ENCODE measurements at regions not wholly inside any gene's neighbourhood (a gene's known extent, or its start where the extent isn't known, plus 50 kb on each side); places are given as distances from the start of the nearest gene placed in this dataset.

GRCh38 chr1:80825067-80825466 is 975.7 kb upstream of the ADGRL2 start:
- TF ChIP-seq RAD21 (IDR thresholded peaks at IDR 0.05; ENCODE audit: low read depth): no peak
- TF ChIP-seq, protein P1, sequence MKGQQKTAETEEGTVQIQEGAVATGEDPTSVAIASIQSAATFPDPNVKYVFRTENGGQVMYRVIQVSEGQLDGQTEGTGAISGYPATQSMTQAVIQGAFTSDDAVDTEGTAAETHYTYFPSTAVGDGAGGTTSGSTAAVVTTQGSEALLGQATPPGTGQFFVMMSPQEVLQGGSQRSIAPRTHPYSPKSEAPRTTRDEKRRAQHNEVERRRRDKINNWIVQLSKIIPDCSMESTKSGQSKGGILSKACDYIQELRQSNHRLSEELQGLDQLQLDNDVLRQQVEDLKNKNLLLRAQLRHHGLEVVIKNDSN (IDR thresholded peaks at IDR 0.05): no peak
- no peak for TF ChIP-seq TAF1 (IDR thresholded peaks at IDR 0.05; ENCODE audit: low read depth)
- TF ChIP-seq CREB1 (IDR thresholded peaks at IDR 0.05; ENCODE audit: low read depth): no peak
- no peak for TF ChIP-seq MAX (IDR thresholded peaks at IDR 0.05)
- TF ChIP-seq CEBPB (IDR thresholded peaks at IDR 0.05): no peak
- TF ChIP-seq TEAD4 (IDR thresholded peaks at IDR 0.05): no peak

DNA sequence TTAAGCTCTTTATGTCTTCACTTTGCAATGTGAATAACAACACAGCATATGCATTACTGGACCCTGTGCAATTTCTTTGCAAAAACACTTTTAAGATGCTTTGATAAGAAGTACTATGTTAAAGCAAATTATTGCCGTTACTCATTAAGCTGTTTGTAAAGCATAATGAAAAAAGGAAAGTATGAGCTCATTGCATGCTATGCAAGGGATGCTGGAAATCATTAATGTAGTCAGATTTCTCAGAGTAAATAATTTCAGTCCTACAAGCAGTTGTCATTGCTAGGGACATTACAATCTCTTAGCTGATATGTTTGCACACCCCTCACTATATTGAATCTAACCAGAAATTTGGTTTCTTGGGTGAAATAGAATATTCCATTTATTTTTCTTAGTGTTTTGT is 982.5 kb upstream of the ADGRL2 start:
- TF ChIP-seq YY1 (IDR thresholded peaks at IDR 0.05; ENCODE audit: low read depth) (no peak), EP300 (IDR thresholded peaks at IDR 0.05; ENCODE audit: borderline replicate concordance) (no peak), MAX (IDR thresholded peaks at IDR 0.05) (no peak), RAD21 (IDR thresholded peaks at IDR 0.05; ENCODE audit: low read depth) (no peak), TEAD4 (IDR thresholded peaks at IDR 0.05) (no peak), FOXM1 (IDR thresholded peaks at IDR 0.05; ENCODE audit: borderline replicate concordance, low read depth) (no peak), TAF1 (IDR thresholded peaks at IDR 0.05; ENCODE audit: low read depth) (no peak), EGR1 (IDR thresholded peaks at IDR 0.05) (no peak), ZBTB7A (IDR thresholded peaks at IDR 0.05; ENCODE audit: low read depth) (no peak), CREB1 (IDR thresholded peaks at IDR 0.05; ENCODE audit: low read depth) (no peak), NFIC (IDR thresholded peaks at IDR 0.05) (no peak), TCF12 (IDR thresholded peaks at IDR 0.05; ENCODE audit: low read depth) (no peak), CEBPB (IDR thresholded peaks at IDR 0.05) (no peak)
- TF ChIP-seq, protein P1 (IDR thresholded peaks at IDR 0.05): no peak
- TF ChIP-seq, protein P2, sequence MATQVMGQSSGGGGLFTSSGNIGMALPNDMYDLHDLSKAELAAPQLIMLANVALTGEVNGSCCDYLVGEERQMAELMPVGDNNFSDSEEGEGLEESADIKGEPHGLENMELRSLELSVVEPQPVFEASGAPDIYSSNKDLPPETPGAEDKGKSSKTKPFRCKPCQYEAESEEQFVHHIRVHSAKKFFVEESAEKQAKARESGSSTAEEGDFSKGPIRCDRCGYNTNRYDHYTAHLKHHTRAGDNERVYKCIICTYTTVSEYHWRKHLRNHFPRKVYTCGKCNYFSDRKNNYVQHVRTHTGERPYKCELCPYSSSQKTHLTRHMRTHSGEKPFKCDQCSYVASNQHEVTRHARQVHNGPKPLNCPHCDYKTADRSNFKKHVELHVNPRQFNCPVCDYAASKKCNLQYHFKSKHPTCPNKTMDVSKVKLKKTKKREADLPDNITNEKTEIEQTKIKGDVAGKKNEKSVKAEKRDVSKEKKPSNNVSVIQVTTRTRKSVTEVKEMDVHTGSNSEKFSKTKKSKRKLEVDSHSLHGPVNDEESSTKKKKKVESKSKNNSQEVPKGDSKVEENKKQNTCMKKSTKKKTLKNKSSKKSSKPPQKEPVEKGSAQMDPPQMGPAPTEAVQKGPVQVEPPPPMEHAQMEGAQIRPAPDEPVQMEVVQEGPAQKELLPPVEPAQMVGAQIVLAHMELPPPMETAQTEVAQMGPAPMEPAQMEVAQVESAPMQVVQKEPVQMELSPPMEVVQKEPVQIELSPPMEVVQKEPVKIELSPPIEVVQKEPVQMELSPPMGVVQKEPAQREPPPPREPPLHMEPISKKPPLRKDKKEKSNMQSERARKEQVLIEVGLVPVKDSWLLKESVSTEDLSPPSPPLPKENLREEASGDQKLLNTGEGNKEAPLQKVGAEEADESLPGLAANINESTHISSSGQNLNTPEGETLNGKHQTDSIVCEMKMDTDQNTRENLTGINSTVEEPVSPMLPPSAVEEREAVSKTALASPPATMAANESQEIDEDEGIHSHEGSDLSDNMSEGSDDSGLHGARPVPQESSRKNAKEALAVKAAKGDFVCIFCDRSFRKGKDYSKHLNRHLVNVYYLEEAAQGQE (IDR thresholded peaks at IDR 0.05; ENCODE audit: low read depth): no peak

- no peak for TF ChIP-seq CEBPB (IDR thresholded peaks at IDR 0.05)
- TF ChIP-seq TAF1 (IDR thresholded peaks at IDR 0.05; ENCODE audit: low read depth): no peak
- no peak for TF ChIP-seq EGR1 (IDR thresholded peaks at IDR 0.05)
- no peak for TF ChIP-seq CREB1 (IDR thresholded peaks at IDR 0.05; ENCODE audit: low read depth)
- TF ChIP-seq YY1 (IDR thresholded peaks at IDR 0.05; ENCODE audit: low read depth): no peak
Measured at GRCh38 chr1:80807981-80808380, 992.8 kb upstream of the ADGRL2 start.

DNA sequence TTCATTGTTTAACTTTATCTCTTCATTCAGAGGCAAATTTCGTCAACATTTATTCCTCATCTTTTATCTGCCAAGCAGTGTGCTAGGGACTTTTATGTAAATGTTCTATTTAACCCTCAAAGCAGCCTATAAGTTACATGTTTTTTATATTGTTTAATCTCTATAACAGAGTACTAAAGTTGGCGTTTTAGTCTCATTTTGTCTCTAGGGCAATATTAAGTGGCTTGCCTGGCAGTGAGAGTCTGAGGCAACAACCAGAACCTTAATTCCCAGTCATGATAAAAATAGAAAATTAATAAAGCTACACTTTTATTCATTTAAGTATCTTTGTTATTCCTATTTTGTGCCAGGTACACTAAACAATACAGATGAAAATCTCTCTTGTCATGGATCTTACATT is 994.3 kb upstream of the ADGRL2 start:
- TF ChIP-seq TCF12 (IDR thresholded peaks at IDR 0.05; ENCODE audit: low read depth) (no peak), ZBTB7A (IDR thresholded peaks at IDR 0.05; ENCODE audit: low read depth) (no peak), EP300 (IDR thresholded peaks at IDR 0.05; ENCODE audit: borderline replicate concordance) (no peak), CREB1 (IDR thresholded peaks at IDR 0.05; ENCODE audit: low read depth) (no peak), TAF1 (IDR thresholded peaks at IDR 0.05; ENCODE audit: low read depth) (no peak), MAX (IDR thresholded peaks at IDR 0.05) (no peak), EGR1 (IDR thresholded peaks at IDR 0.05) (no peak)
- TF ChIP-seq, protein P2 (IDR thresholded peaks at IDR 0.05; ENCODE audit: low read depth): no peak

- no peak for TF ChIP-seq TAF1 (IDR thresholded peaks at IDR 0.05; ENCODE audit: low read depth)
- TF ChIP-seq TEAD4 (IDR thresholded peaks at IDR 0.05): no peak
Measured at GRCh38 chr1:80801695-80802094, 999.0 kb upstream of the ADGRL2 start.

GRCh38 chr1:80799457-80799856 is 1001.3 kb upstream of the ADGRL2 start:
- TF ChIP-seq NFIC (IDR thresholded peaks at IDR 0.05) (no peak), RAD21 (IDR thresholded peaks at IDR 0.05; ENCODE audit: low read depth) (peak; percentile 25; the same call in 1 of the 2 replicates), FOXM1 (IDR thresholded peaks at IDR 0.05; ENCODE audit: borderline replicate concordance, low read depth) (no peak), EP300 (IDR thresholded peaks at IDR 0.05; ENCODE audit: borderline replicate concordance) (no peak), MAX (IDR thresholded peaks at IDR 0.05) (no peak), TEAD4 (IDR thresholded peaks at IDR 0.05) (no peak), TAF1 (IDR thresholded peaks at IDR 0.05; ENCODE audit: low read depth) (no peak), TCF12 (IDR thresholded peaks at IDR 0.05; ENCODE audit: low read depth) (no peak)
